ENCODE measurements at regions not wholly inside any gene's neighbourhood (a gene's known extent, or its start where the extent isn't known, plus 50 kb on each side); places are given as distances from the start of the nearest gene placed in this dataset.

GRCh38 chr7:68166525-68166924 is 1169.9 kb downstream of the TYW1 start:
- no peak overlapping the region for H3K4me3 ChIP-seq (ENCODE audit: low read length in 2 of 2)
- intact Hi-C loops (cut with micrococcal nuclease), result no loop called here

GRCh38 chr7:68173513-68173912 is 1176.9 kb downstream of the TYW1 start:
- no peak overlapping the region for H3K27ac ChIP-seq (ENCODE audit: low read depth, low read length)
- H3K4me1 Mint-ChIP-seq, result no peaks in the 10 kb centered on the region
- no peaks in the 10 kb centered on the region for H3K36me3 Mint-ChIP-seq
- no peaks in the 10 kb centered on the region for H3K27me3 Mint-ChIP-seq
- no peak overlapping the region for H3K27ac Mint-ChIP-seq
- no peaks in the 10 kb centered on the region for H3K9me3 ChIP-seq (ENCODE audit: control insufficient read depth in 1 of 2, low read length in 2 of 2)
- intact Hi-C loops (cut with micrococcal nuclease), result no loop called here
- H3K4me3 Mint-ChIP-seq, result no peak overlapping the region
- H3K4me3 ChIP-seq (ENCODE audit: low read length in 2 of 2), result no peak overlapping the region
- DNase-seq, result no peak
- peaks cover 0 to 23% (median 10%) of the 10 kb centered on the region in 8 donors for H3K9me3 Mint-ChIP-seq
- ChIA-PET POLR2A (ENCODE audit: partially characterized antibody) (no interaction called here), CTCF (ENCODE audit: partially characterized antibody) (no interaction called here)
- no peaks in the 10 kb centered on the region for H3K36me3 ChIP-seq (ENCODE audit: insufficient read depth, low read length)
- H3K27me3 ChIP-seq (ENCODE audit: insufficient read depth, low read length), result no peaks in the 10 kb centered on the region
- no peaks in the 10 kb centered on the region for H3K4me1 ChIP-seq (ENCODE audit: insufficient read depth, low read length)

More at GRCh38 chr7:68166525-68166924, 1169.9 kb downstream of the TYW1 start:
- Histone ChIP-seq H3K4me1 (ENCODE audit: insufficient read depth, low read length) (no peaks in the 10 kb centered on the region), H3K27me3 (ENCODE audit: insufficient read depth, low read length) (no peaks in the 10 kb centered on the region), H3K36me3 (ENCODE audit: insufficient read depth, low read length) (no peaks in the 10 kb centered on the region), H3K9me3 (ENCODE audit: control insufficient read depth in 1 of 2, low read length in 2 of 2) (no peaks in the 10 kb centered on the region), H3K27ac (ENCODE audit: low read depth, low read length) (no peak overlapping the region)
- ChIA-PET POLR2A (ENCODE audit: partially characterized antibody) (no interaction called here), CTCF (ENCODE audit: partially characterized antibody) (no interaction called here)
- H3K4me3 Mint-ChIP-seq, result no peak overlapping the region
- H3K27ac Mint-ChIP-seq, result no peak overlapping the region
- H3K4me1 Mint-ChIP-seq, result no peaks in the 10 kb centered on the region
- DNase-seq, result no peak
- H3K27me3 Mint-ChIP-seq, result no peaks in the 10 kb centered on the region
- peaks cover 2 to 24% (median 11%) of the 10 kb centered on the region in 8 donors for H3K9me3 Mint-ChIP-seq
- no peaks in the 10 kb centered on the region for H3K36me3 Mint-ChIP-seq

- CTCF ChIA-PET (ENCODE audit: partially characterized antibody), result no interaction called here
- peaks cover 0 to 37% (median 9%) of the 10 kb centered on the region in 8 donors for H3K9me3 Mint-ChIP-seq
- Histone ChIP-seq H3K9me3 (ENCODE audit: control insufficient read depth in 1 of 2, low read length in 2 of 2) (no peaks in the 10 kb centered on the region), H3K4me3 (ENCODE audit: low read length in 2 of 2) (no peak overlapping the region), H3K27ac (ENCODE audit: low read depth, low read length) (no peak overlapping the region), H3K36me3 (ENCODE audit: insufficient read depth, low read length) (no peaks in the 10 kb centered on the region), H3K4me1 (ENCODE audit: insufficient read depth, low read length) (no peaks in the 10 kb centered on the region), H3K27me3 (ENCODE audit: insufficient read depth, low read length) (no peaks in the 10 kb centered on the region)
- no peaks in the 10 kb centered on the region for H3K27me3 Mint-ChIP-seq
- POLR2A ChIA-PET (ENCODE audit: partially characterized antibody), result no interaction called here
- H3K36me3 Mint-ChIP-seq, result no peaks in the 10 kb centered on the region
- H3K4me1 Mint-ChIP-seq, result no peaks in the 10 kb centered on the region
- no peak overlapping the region for H3K4me3 Mint-ChIP-seq
- DNase-seq, result no peak
- H3K27ac Mint-ChIP-seq, result no peak overlapping the region
- intact Hi-C loops (cut with micrococcal nuclease), result no loop called here
Measured at GRCh38 chr7:68176974-68177373, 1180.3 kb downstream of the TYW1 start.

GRCh38 chr7:68180761-68181160 is 1184.1 kb downstream of the TYW1 start:
- Mint-ChIP-seq H3K36me3 (no peaks in the 10 kb centered on the region), H3K4me3 (no peak overlapping the region), H3K9me3 (peaks cover 0 to 35% (median 11%) of the 10 kb centered on the region in 8 donors), H3K4me1 (no peaks in the 10 kb centered on the region), H3K27me3 (no peaks in the 10 kb centered on the region), H3K27ac (no peak overlapping the region)
- Histone ChIP-seq H3K27ac (ENCODE audit: low read depth, low read length) (no peak overlapping the region), H3K36me3 (ENCODE audit: insufficient read depth, low read length) (no peaks in the 10 kb centered on the region), H3K4me3 (ENCODE audit: low read length in 2 of 2) (no peak overlapping the region), H3K9me3 (ENCODE audit: control insufficient read depth in 1 of 2, low read length in 2 of 2) (no peaks in the 10 kb centered on the region), H3K4me1 (ENCODE audit: insufficient read depth, low read length) (no peaks in the 10 kb centered on the region), H3K27me3 (ENCODE audit: insufficient read depth, low read length) (no peaks in the 10 kb centered on the region)
- POLR2A ChIA-PET (ENCODE audit: partially characterized antibody), result no interaction called here
- intact Hi-C loops (cut with micrococcal nuclease), result no loop called here
- CTCF ChIA-PET (ENCODE audit: partially characterized antibody), result no interaction called here
- DNase-seq, result no peak

- ChIA-PET POLR2A (ENCODE audit: partially characterized antibody) (no interaction called here), CTCF (ENCODE audit: partially characterized antibody) (interaction anchor here (1.3 kb wide), 1 partner anchor 10 kb away, joined by 3 read pairs; no protein-coding TSS in a partner anchor)
- H3K27me3 ChIP-seq (ENCODE audit: insufficient read depth, low read length), result no peaks in the 10 kb centered on the region
- Mint-ChIP-seq H3K27ac (no peak overlapping the region), H3K9me3 (peaks cover 0 to 42% (median 13%) of the 10 kb centered on the region in 8 donors), H3K27me3 (no peaks in the 10 kb centered on the region), H3K4me1 (no peaks in the 10 kb centered on the region), H3K4me3 (no peak overlapping the region), H3K36me3 (no peaks in the 10 kb centered on the region)
- H3K27ac ChIP-seq (ENCODE audit: low read depth, low read length), result no peak overlapping the region
- no peaks in the 10 kb centered on the region for H3K4me1 ChIP-seq (ENCODE audit: insufficient read depth, low read length)
- no peaks in the 10 kb centered on the region for H3K9me3 ChIP-seq (ENCODE audit: control insufficient read depth in 1 of 2, low read length in 2 of 2)
- no peaks in the 10 kb centered on the region for H3K36me3 ChIP-seq (ENCODE audit: insufficient read depth, low read length)
- H3K4me3 ChIP-seq (ENCODE audit: low read length in 2 of 2), result no peak overlapping the region
- intact Hi-C loops (cut with micrococcal nuclease), result no loop called here
- DNase-seq, result no peak
Measured at GRCh38 chr7:68183176-68183575, 1186.5 kb downstream of the TYW1 start.

DNA sequence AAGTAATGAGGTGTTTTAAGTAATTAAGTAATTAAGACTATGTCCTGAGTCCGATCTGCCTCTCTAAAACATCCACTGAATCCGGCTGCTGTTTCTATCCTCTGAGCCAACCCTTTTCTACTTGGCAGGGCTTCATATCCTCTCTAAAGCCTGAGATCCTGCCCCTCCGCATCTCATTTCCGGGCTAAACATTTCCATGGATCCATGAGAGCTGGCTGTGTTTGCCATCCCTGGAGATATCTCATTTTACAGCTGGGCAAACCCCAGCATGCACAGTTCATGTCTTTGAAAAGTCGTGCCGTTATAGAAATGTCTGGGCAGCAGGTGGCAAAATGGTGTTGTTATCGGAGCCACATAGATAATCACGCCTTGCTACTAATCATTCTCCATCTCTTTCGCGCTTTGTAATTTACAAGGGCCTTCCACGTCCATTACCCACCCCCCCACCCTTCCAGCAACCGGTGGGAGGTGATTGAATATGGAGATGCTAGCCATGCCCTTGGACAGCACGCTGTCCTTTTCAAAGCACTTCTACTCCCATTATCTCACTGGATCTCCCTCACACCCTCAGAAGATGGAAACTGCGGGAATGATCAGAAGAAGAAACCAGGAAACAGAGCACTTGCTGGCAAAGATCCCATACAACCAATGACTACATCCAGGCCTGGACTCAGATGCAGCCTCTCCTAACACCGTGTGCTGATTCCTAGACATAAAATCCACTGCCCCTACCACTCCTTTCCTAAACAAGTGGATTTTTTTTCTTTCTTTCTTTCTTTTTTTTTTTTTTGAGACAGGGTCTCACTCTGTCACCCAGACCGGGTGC is 1189.2 kb downstream of the TYW1 start:
- intact Hi-C loops (cut with micrococcal nuclease), result no loop called here

GRCh38 chr7:68187532-68187931 is 1190.9 kb downstream of the TYW1 start:
- Histone ChIP-seq H3K4me3 (ENCODE audit: low read length in 2 of 2) (no peak overlapping the region), H3K27ac (ENCODE audit: low read depth, low read length) (no peak overlapping the region), H3K4me1 (ENCODE audit: insufficient read depth, low read length) (no peaks in the 10 kb centered on the region), H3K9me3 (ENCODE audit: control insufficient read depth in 1 of 2, low read length in 2 of 2) (no peaks in the 10 kb centered on the region), H3K36me3 (ENCODE audit: insufficient read depth, low read length) (no peaks in the 10 kb centered on the region), H3K27me3 (ENCODE audit: insufficient read depth, low read length) (no peaks in the 10 kb centered on the region)
- Mint-ChIP-seq H3K27me3 (no peaks in the 10 kb centered on the region), H3K9me3 (peaks cover 0 to 26% (median 13%) of the 10 kb centered on the region in 8 donors), H3K4me3 (no peak overlapping the region), H3K36me3 (no peaks in the 10 kb centered on the region), H3K4me1 (no peaks in the 10 kb centered on the region), H3K27ac (no peak overlapping the region)
- ChIA-PET POLR2A (ENCODE audit: partially characterized antibody) (no interaction called here), CTCF (ENCODE audit: partially characterized antibody) (no interaction called here)
- intact Hi-C loops (cut with micrococcal nuclease), result no loop called here
- no peak for DNase-seq

More for the DNA sequence above, 1189.2 kb downstream of the TYW1 start:
- CTCF ChIA-PET (ENCODE audit: partially characterized antibody), result no interaction called here
- no peak for DNase-seq
- POLR2A ChIA-PET (ENCODE audit: partially characterized antibody), result no interaction called here
- H3K9me3 Mint-ChIP-seq, result peaks cover 0 to 22% (median 11%) of the 10 kb centered on the region in 8 donors
- Histone ChIP-seq H3K27me3 (ENCODE audit: insufficient read depth, low read length) (no peaks in the 10 kb centered on the region), H3K27ac (ENCODE audit: low read depth, low read length) (no peak overlapping the region), H3K4me3 (ENCODE audit: low read length in 2 of 2) (no peak overlapping the region), H3K4me1 (ENCODE audit: insufficient read depth, low read length) (no peaks in the 10 kb centered on the region), H3K9me3 (ENCODE audit: control insufficient read depth in 1 of 2, low read length in 2 of 2) (no peaks in the 10 kb centered on the region), H3K36me3 (ENCODE audit: insufficient read depth, low read length) (no peaks in the 10 kb centered on the region)
- H3K4me3 Mint-ChIP-seq, result no peak overlapping the region
- no peaks in the 10 kb centered on the region for H3K4me1 Mint-ChIP-seq
- no peak overlapping the region for H3K27ac Mint-ChIP-seq
- H3K36me3 Mint-ChIP-seq, result no peaks in the 10 kb centered on the region
- H3K27me3 Mint-ChIP-seq, result no peaks in the 10 kb centered on the region
